Ishikawa (cell line): ENCODE measurements at regions not wholly inside any gene's neighbourhood (a gene's known extent, or its start where the extent isn't known, plus 50 kb on each side); places are given as distances from the start of the nearest gene placed in this dataset.

Experiments used
- CEBPB ChIP-seq: IDR thresholded peaks from 2 replicates; pipeline ENCODE4 v1.6.1; 2012
- CREB1 ChIP-seq: IDR thresholded peaks from 2 replicates; pipeline ENCODE4 v1.6.1; 2012; ENCODE audit warnings: low read depth
- EGR1 ChIP-seq: IDR thresholded peaks from 2 replicates; pipeline ENCODE4 v1.6.1; 2012
- EP300 ChIP-seq: IDR thresholded peaks from 2 replicates; pipeline ENCODE4 v1.6.1; 2012; ENCODE audit warnings: borderline replicate concordance
- FOXM1 ChIP-seq: IDR thresholded peaks from 2 replicates; pipeline ENCODE4 v1.6.1; 2012; ENCODE audit warnings: low read depth, borderline replicate concordance
- MAX ChIP-seq: IDR thresholded peaks from 2 replicates; pipeline ENCODE4 v1.6.1; 2012
- NFIC ChIP-seq: IDR thresholded peaks from 2 replicates; pipeline ENCODE4 v1.6.1; 2012
- RAD21 ChIP-seq: IDR thresholded peaks from 2 replicates; pipeline ENCODE4 v1.6.1; 2012; ENCODE audit warnings: low read depth
- REST ChIP-seq: IDR thresholded peaks from 2 replicates; pipeline ENCODE4 v1.6.1; 2012; ENCODE audit warnings: low read depth, mild to moderate bottlenecking
- TAF1 ChIP-seq: IDR thresholded peaks from 2 replicates; pipeline ENCODE4 v1.6.1; 2012; ENCODE audit warnings: low read depth, mild to moderate bottlenecking
- TCF12 ChIP-seq: IDR thresholded peaks from 2 replicates; pipeline ENCODE4 v1.6.1; 2012; ENCODE audit warnings: low read depth
- TEAD4 ChIP-seq: IDR thresholded peaks from 2 replicates; pipeline ENCODE4 v1.6.1; 2012
- USF1 ChIP-seq: IDR thresholded peaks from 2 replicates; pipeline ENCODE4 v1.6.1; 2012
- YY1 ChIP-seq: IDR thresholded peaks from 2 replicates; pipeline ENCODE4 v1.6.1; 2012; ENCODE audit warnings: low read depth
- ZBTB7A ChIP-seq: IDR thresholded peaks from 2 replicates; pipeline ENCODE4 v1.6.1; 2012; ENCODE audit warnings: low read depth

- TF ChIP-seq USF1, result no peak
- TF ChIP-seq REST, result no peak
- no peak for TF ChIP-seq CEBPB
- TF ChIP-seq TAF1, result no peak
- no peak for TF ChIP-seq YY1
- TF ChIP-seq TEAD4, result no peak
- no peak for TF ChIP-seq TCF12
- TF ChIP-seq EP300, result no peak
- no peak for TF ChIP-seq RAD21
- no peak for TF ChIP-seq EGR1
- TF ChIP-seq NFIC, result no peak
- no peak for TF ChIP-seq MAX
- TF ChIP-seq CREB1, result no peak
These were observed 679.8 kb downstream of the TDRD15 start for GRCh38 chr2:21803550-21803949.

- TF ChIP-seq TEAD4, result no peak
- no peak for TF ChIP-seq ZBTB7A
- TF ChIP-seq MAX, result no peak
- no peak for TF ChIP-seq REST
- no peak for TF ChIP-seq FOXM1
- no peak for TF ChIP-seq CREB1
- TF ChIP-seq CEBPB, result no peak
- TF ChIP-seq NFIC, result no peak
- no peak for TF ChIP-seq TCF12
- TF ChIP-seq EP300, result no peak
- TF ChIP-seq EGR1, result no peak
- TF ChIP-seq TAF1, result no peak
- no peak for TF ChIP-seq RAD21
- TF ChIP-seq USF1, result no peak
- no peak for TF ChIP-seq YY1
These were observed 680.4 kb downstream of the TDRD15 start for GRCh38 chr2:21804151-21804550.

- no peak for TF ChIP-seq TCF12
- TF ChIP-seq REST, result no peak
- TF ChIP-seq USF1, result no peak
- TF ChIP-seq NFIC, result no peak
- TF ChIP-seq RAD21, result no peak
- TF ChIP-seq CEBPB, result no peak
- no peak for TF ChIP-seq TEAD4
- TF ChIP-seq FOXM1, result no peak
- TF ChIP-seq CREB1, result no peak
- no peak for TF ChIP-seq TAF1
- no peak for TF ChIP-seq MAX
- no peak for TF ChIP-seq YY1
- TF ChIP-seq EGR1, result no peak
- no peak for TF ChIP-seq EP300
- TF ChIP-seq ZBTB7A, result no peak
These were observed 687.8 kb downstream of the TDRD15 start for GRCh38 chr2:21811541-21811940.

- TF ChIP-seq RAD21 (no peak), REST (peak; percentile 66)
These were observed 689.0 kb downstream of the TDRD15 start for GRCh38 chr2:21812766-21813165.
